A549 (cell line): ENCODE measurements at regions not wholly inside any gene's neighbourhood (a gene's known extent, or its start where the extent isn't known, plus 50 kb on each side); places are given as distances from the start of the nearest gene placed in this dataset.

ENCODE experiments used
- ATAC-seq, 2 experiments: fragments of 200-7000 bp in 1 of 2; fragments of >200 bp in 1 of 2; cut with Nextera tagmentation in 1 of 2; cut with Tn5 transposase in 1 of 2; 3 replicates each; pipeline versions ENCODE4 v1.8.0 to v1.9.1; 2018 to 2020; ENCODE audit warnings: mild to moderate bottlenecking in 1 of 2, moderate library complexity in 1 of 2
- CTCF ChIA-PET: fragments of 300-600 bp; sonication (Branson Sonifier 250); formaldehyde crosslinking; extraction: SDS; loops from one replicate; lab custom pipeline; 2021; ENCODE audit warnings: antibody characterized with exemption, inconsistent platforms; lab: Yijun Ruan, JAX
- POLR2A ChIA-PET: fragments of 350-600 bp; formaldehyde crosslinking; extraction: SDS; loops from one replicate; lab custom pipeline; 2021; ENCODE audit warnings: antibody characterized with exemption, inconsistent platforms; lab: Yijun Ruan, JAX
- DNase-seq, 2 experiments: peaks; one replicate each; pipeline versions ENCODE4 v3.0.0 to v3.0.0-alpha.2; 2011 to 2016; ENCODE audit warnings: low read depth in 1 of 2, low spot score in 1 of 2
- FAIRE-seq: peaks from 2 replicates; lab custom pipeline; 2011; peaks lifted over from hg19 to GRCh38; lab: Jason Lieb, UNC
- H3K27ac ChIP-seq, 2 experiments: fragments of >200 bp; sonication (Bioruptor Twin); formaldehyde crosslinking; 3 replicates each; pipeline ENCODE4 v1.5.1; 2016 to 2017
- H3K4me1 ChIP-seq: fragments of >200 bp; sonication (Bioruptor Twin); formaldehyde crosslinking; 3 replicates; pipeline ENCODE4 v1.6.1; 2016
- H3K4me2 ChIP-seq: fragments of >200 bp; sonication (Bioruptor Twin); formaldehyde crosslinking; 3 replicates; pipeline ENCODE4 v1.6.1; 2016
- H3K4me3 ChIP-seq: fragments of >200 bp; sonication (Bioruptor Twin); formaldehyde crosslinking; 3 replicates; pipeline ENCODE4 v1.5.1; 2016
- H3K9me3 ChIP-seq: fragments of >200 bp; sonication (Bioruptor Twin); formaldehyde crosslinking; 3 replicates; pipeline ENCODE4 v1.6.1; 2016
- CEBPB ChIP-seq, 2 experiments: fragments of >200 bp in 1 of 2; sonication (Bioruptor Twin) in 1 of 2; formaldehyde crosslinking in 1 of 2; IDR thresholded peaks; 2 replicates each; pipeline ENCODE4 v1.6.1; 2012 to 2016
- CHD4 ChIP-seq: fragments of 200-600 bp; sonication (generic); IDR thresholded peaks from 2 replicates; pipeline ENCODE4 v1.6.1; 2016; ENCODE audit warnings: antibody characterized with exemption, mild to moderate bottlenecking, borderline replicate concordance
- EHMT2 ChIP-seq: fragments of 200-600 bp; sonication (generic); IDR thresholded peaks from 2 replicates; pipeline ENCODE4 v1.6.1; 2016; ENCODE audit warnings: antibody characterized with exemption, low read depth, mild to moderate bottlenecking, moderate library complexity
- ELK1 ChIP-seq: fragments of 150-350 bp; IDR thresholded peaks from 2 replicates; pipeline ENCODE4 v1.6.1; 2014; ENCODE audit warnings: low read depth, mild to moderate bottlenecking, low read length
- GATA3 ChIP-seq: IDR thresholded peaks from 2 replicates; pipeline ENCODE4 v1.6.1; 2012; ENCODE audit warnings: borderline replicate concordance
- HEYL ChIP-seq: fragments of 250-450 bp; sonication (Bioruptor Pico); IDR thresholded peaks from 2 replicates; pipeline ENCODE4 v1.8.0; 2021; ENCODE audit warnings: mild to moderate bottlenecking, moderate library complexity
- HMGXB4 ChIP-seq: fragments of 250-450 bp; sonication (Bioruptor Pico); IDR thresholded peaks from 2 replicates; pipeline ENCODE4 v1.5.0; 2021; ENCODE audit warnings: mild to moderate bottlenecking, moderate library complexity, borderline replicate concordance
- HOXB5 ChIP-seq: fragments of 250-450 bp; sonication (Bioruptor Pico); IDR thresholded peaks from 2 replicates; pipeline ENCODE4 v1.5.0; 2020; ENCODE audit warnings: mild to moderate bottlenecking, moderate library complexity
- JUNB ChIP-seq: fragments of >200 bp; sonication (Bioruptor Twin); formaldehyde crosslinking; IDR thresholded peaks from 2 replicates; pipeline ENCODE4 v1.6.1; 2016
- KDM5A ChIP-seq: fragments of 200-600 bp; sonication (generic); IDR thresholded peaks from 2 replicates; pipeline ENCODE4 v1.6.1; 2016; ENCODE audit warnings: antibody characterized with exemption, mild to moderate bottlenecking
- MAX ChIP-seq: IDR thresholded peaks from 2 replicates; pipeline ENCODE4 v1.6.1; 2012
- MAZ ChIP-seq: fragments of 150-350 bp; IDR thresholded peaks from 2 replicates; pipeline ENCODE4 v1.6.1; 2014; ENCODE audit warnings: antibody characterized with exemption, low read depth, low read length, borderline replicate concordance
- PHF8 ChIP-seq: fragments of 200-600 bp; sonication (generic); IDR thresholded peaks from 2 replicates; pipeline ENCODE4 v1.6.1; 2016; ENCODE audit warnings: low read depth, mild to moderate bottlenecking, antibody characterized with exemption, moderate library complexity, borderline replicate concordance
- RAD21 ChIP-seq, 2 experiments: fragments of >200 bp in 1 of 2; sonication (Bioruptor Twin) in 1 of 2; formaldehyde crosslinking in 1 of 2; IDR thresholded peaks in 1 of 2; conservative IDR thresholded peaks in 1 of 2; 2 replicates in 1 of 2; 3 replicates in 1 of 2; pipeline ENCODE4 v1.6.1; 2012 to 2018; ENCODE audit warnings: inconsistent platforms in 1 of 2
- REST ChIP-seq: fragments of 200-600 bp; sonication (generic); IDR thresholded peaks from 2 replicates; pipeline ENCODE4 v1.6.1; 2016; ENCODE audit warnings: antibody characterized with exemption, mild to moderate bottlenecking, moderate library complexity
- TFCP2L1 ChIP-seq: fragments of 250-450 bp; sonication (Bioruptor Pico); IDR thresholded peaks from 2 replicates; pipeline ENCODE4 v1.5.0; 2021; ENCODE audit warnings: mild to moderate bottlenecking
- TP53 ChIP-seq: fragments of 250-450 bp; sonication (Bioruptor Pico); IDR thresholded peaks from 2 replicates; pipeline ENCODE4 v1.5.0; 2021; ENCODE audit warnings: mild to moderate bottlenecking, moderate library complexity
- ZFP36 ChIP-seq: fragments of 450-650 bp; IDR thresholded peaks from 2 replicates; pipeline ENCODE4 v1.6.1; 2014; ENCODE audit warnings: borderline replicate concordance; ENCODE audit not compliant: partially characterized antibody
- ZNF302 ChIP-seq: fragments of 250-450 bp; sonication (Bioruptor Pico); IDR thresholded peaks from 2 replicates; pipeline ENCODE4 v1.9.0; 2021; ENCODE audit warnings: inconsistent platforms, mild to moderate bottlenecking, moderate library complexity
- WGBS: methylation state at CpG from one replicate; pipeline ENCODE4 v1.1.6; 2017; ENCODE audit errors: missing lambda C conversion rate; 5-methylcytosine and 5-hydroxymethylcytosine counted together

- H3K4me1 ChIP-seq, result no peaks in the 10 kb centered on the region
These were observed 293.9 kb upstream of the HSFY2 start for GRCh38 chrY:19067435-19067834.

GRCh38 chrY:19066447-19067190, 293.1 kb upstream of the HSFY2 start:
- ATAC-seq, result no peak
- Histone ChIP-seq H3K27ac (no peak overlapping the region), H3K4me1 (no peaks in the 10 kb centered on the region), H3K4me2 (no peak overlapping the region), H3K9me3 (no peaks in the 10 kb centered on the region), H3K4me3 (no peak overlapping the region)
- TF ChIP-seq MAZ, result no peak
- no peak for TF ChIP-seq KDM5A
- no peak for TF ChIP-seq HMGXB4 (CRISPR knock-in tag)
- no peak for TF ChIP-seq TP53 (CRISPR knock-in tag)
- no peak for TF ChIP-seq MAX
- 93% methylated on average over 6 of the region's 9 CpGs for WGBS
- FAIRE-seq, result no peak
- ChIA-PET CTCF (no interaction called here), POLR2A (no interaction called here)
- DNase-seq, result no peak

More at GRCh38 chrY:19067435-19067834, 293.9 kb upstream of the HSFY2 start:
- Histone ChIP-seq H3K9me3 (no peaks in the 10 kb centered on the region), H3K27ac (no peak overlapping the region), H3K4me2 (no peak overlapping the region), H3K4me3 (no peak overlapping the region)
- POLR2A ChIA-PET, result no interaction called here
- FAIRE-seq (no peak), DNase-seq (no peak), ATAC-seq (no peak)
- CTCF ChIA-PET, result no interaction called here
- TF ChIP-seq HOXB5 (CRISPR knock-in tag) (no peak), ELK1 (no peak), ZFP36 (no peak), CEBPB (IDR thresholded peaks at IDR 0.05) (no peak), REST (no peak), HEYL (no peak), EHMT2 (no peak), PHF8 (no peak), TFCP2L1 (no peak), RAD21 (conservative IDR thresholded peaks at IDR 0.05 in 1 of 2, IDR thresholded peaks at IDR 0.05 in 1 of 2) (no peak), JUNB (no peak), ZNF302 (CRISPR knock-in tag) (no peak), GATA3 (no peak), CHD4 (no peak)
